ENCODE measurements at regions not wholly inside any gene's neighbourhood (a gene's known extent, or its start where the extent isn't known, plus 50 kb on each side); places are given as distances from the start of the nearest gene placed in this dataset.

GRCh38 chr4:35063031-35063570 lies 1181.2 kb downstream of the ARAP2 start:
- intact Hi-C loops (cut with micrococcal nuclease; ENCODE audit: unreplicated experiment), result no loop called here
- TF ChIP-seq EZH2phosphoT487 (IDR thresholded peaks at IDR 0.05; ENCODE audit: borderline replicate concordance, low read depth, low read length) (no peak), CTCF (conservative IDR thresholded peaks at IDR 0.05; ENCODE audit: low read length) (no peak)
- Histone ChIP-seq H3K36me3 (ENCODE audit: insufficient read depth, low read length) (no peaks in the 10 kb centered on the region), H3K9me2 (ENCODE audit: insufficient read depth, low read length) (no peaks in the 10 kb centered on the region), H3K79me2 (ENCODE audit: insufficient read depth, low read depth, low read length) (no peaks in the 10 kb centered on the region), H4K20me1 (ENCODE audit: insufficient read depth, low read length) (no peaks in the 10 kb centered on the region), H2AFZ (ENCODE audit: low read length) (no peak overlapping the region), H3K4me3 (ENCODE audit: low read depth, low read length, poor library complexity, severe bottlenecking) (no peak overlapping the region), H3K9me3 (ENCODE audit: low read length) (no peaks in the 10 kb centered on the region), H3K4me1 (ENCODE audit: insufficient read depth, low read length, poor library complexity, severe bottlenecking) (no peaks in the 10 kb centered on the region), H3K27ac (ENCODE audit: low read depth, low read length, poor library complexity, severe bottlenecking) (no peak overlapping the region), H3K4me2 (ENCODE audit: low read length) (no peak overlapping the region)
- ChIA-PET CTCF (ENCODE audit: unreplicated experiment) (interaction anchor here (0.5 kb wide), 1 partner anchor 15 kb away, joined by 4 read pairs; no protein-coding TSS in a partner anchor), POLR2A (no interaction called here)
- no TSS peak for BruUV-seq (replicated peaks)
- DNase-seq (ENCODE audit: low spot score), result no peak

GRCh38 chr4:35066406-35066805 lies 1177.9 kb downstream of the ARAP2 start:
- no peak overlapping the region for H2AFZ ChIP-seq (ENCODE audit: low read length)
- no peaks in the 10 kb centered on the region for H4K20me1 ChIP-seq (ENCODE audit: insufficient read depth, low read length)
- no peak for DNase-seq (ENCODE audit: low spot score)
- ChIA-PET CTCF (ENCODE audit: unreplicated experiment) (no interaction called here), POLR2A (no interaction called here)
- BruUV-seq (replicated peaks), result no TSS peak
- no peak overlapping the region for H3K27ac ChIP-seq (ENCODE audit: low read depth, low read length, poor library complexity, severe bottlenecking)
- no peaks in the 10 kb centered on the region for H3K9me3 ChIP-seq (ENCODE audit: low read length)
- H3K4me1 ChIP-seq (ENCODE audit: insufficient read depth, low read length, poor library complexity, severe bottlenecking), result no peaks in the 10 kb centered on the region
- intact Hi-C loops (cut with micrococcal nuclease; ENCODE audit: unreplicated experiment), result no loop called here
- H3K9me2 ChIP-seq (ENCODE audit: insufficient read depth, low read length), result no peaks in the 10 kb centered on the region
- H3K4me3 ChIP-seq (ENCODE audit: low read depth, low read length, poor library complexity, severe bottlenecking), result no peak overlapping the region
- no peaks in the 10 kb centered on the region for H3K36me3 ChIP-seq (ENCODE audit: insufficient read depth, low read length)
- no peak for TF ChIP-seq CTCF (conservative IDR thresholded peaks at IDR 0.05; ENCODE audit: low read length)
- TF ChIP-seq EZH2phosphoT487 (IDR thresholded peaks at IDR 0.05; ENCODE audit: borderline replicate concordance, low read depth, low read length), result no peak
- no peak overlapping the region for H3K4me2 ChIP-seq (ENCODE audit: low read length)
- H3K79me2 ChIP-seq (ENCODE audit: insufficient read depth, low read depth, low read length), result no peaks in the 10 kb centered on the region

GRCh38 chr4:35080799-35081198 lies 1163.5 kb downstream of the ARAP2 start:
- H3K4me3 ChIP-seq (ENCODE audit: low read depth, low read length, poor library complexity, severe bottlenecking), result no peak overlapping the region
- no peak overlapping the region for H3K27ac ChIP-seq (ENCODE audit: low read depth, low read length, poor library complexity, severe bottlenecking)
- H3K4me1 ChIP-seq (ENCODE audit: insufficient read depth, low read length, poor library complexity, severe bottlenecking), result no peaks in the 10 kb centered on the region
- POLR2A ChIA-PET, result no interaction called here
- no peak for TF ChIP-seq EZH2phosphoT487 (IDR thresholded peaks at IDR 0.05; ENCODE audit: borderline replicate concordance, low read depth, low read length)
- no peak for TF ChIP-seq CTCF (conservative IDR thresholded peaks at IDR 0.05; ENCODE audit: low read length)
- no peaks in the 10 kb centered on the region for H3K36me3 ChIP-seq (ENCODE audit: insufficient read depth, low read length)
- no peaks in the 10 kb centered on the region for H4K20me1 ChIP-seq (ENCODE audit: insufficient read depth, low read length)
- no peaks in the 10 kb centered on the region for H3K9me2 ChIP-seq (ENCODE audit: insufficient read depth, low read length)
- no peak overlapping the region for H3K4me2 ChIP-seq (ENCODE audit: low read length)
- no TSS peak for BruUV-seq (replicated peaks)
- H2AFZ ChIP-seq (ENCODE audit: low read length), result no peak overlapping the region
- no peaks in the 10 kb centered on the region for H3K79me2 ChIP-seq (ENCODE audit: insufficient read depth, low read depth, low read length)
- DNase-seq (ENCODE audit: low spot score), result no peak
- intact Hi-C loops (cut with micrococcal nuclease; ENCODE audit: unreplicated experiment), result no loop called here
- CTCF ChIA-PET (ENCODE audit: unreplicated experiment), result no interaction called here
- H3K9me3 ChIP-seq (ENCODE audit: low read length), result no peaks in the 10 kb centered on the region
